ENCODE measurements at regions not wholly inside any gene's neighbourhood (a gene's known extent, or its start where the extent isn't known, plus 50 kb on each side); places are given as distances from the start of the nearest gene placed in this dataset.

DNA sequence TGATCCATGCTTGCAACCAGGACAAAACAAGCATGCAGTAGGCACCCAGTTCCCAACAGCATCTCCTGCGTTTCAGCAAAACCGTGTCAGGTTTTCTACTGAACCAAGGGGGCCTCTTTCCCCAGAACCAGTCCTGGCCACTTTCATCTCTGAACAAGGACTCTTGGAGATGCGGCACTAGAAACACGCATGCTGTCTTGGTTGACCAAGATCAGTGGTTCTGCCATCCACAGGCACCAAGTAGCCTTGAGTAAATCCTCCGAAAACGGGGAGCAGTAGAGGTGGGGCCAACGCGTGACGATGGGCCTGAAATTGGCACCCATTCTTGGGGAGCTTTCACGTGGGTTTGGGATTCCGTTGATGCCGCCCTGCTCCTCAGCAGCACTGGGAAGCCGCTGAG, 62.5 kb upstream of the AJAP1 start:
- Histone ChIP-seq H3K27ac (ENCODE audit: low read depth, low read length) (no peak overlapping the region), H3K9me3 (ENCODE audit: control insufficient read depth, insufficient read depth, low read depth, low read length) (no peaks in the 10 kb centered on the region), H3K36me3 (ENCODE audit: control insufficient read depth, insufficient read depth, low read length) (no peaks in the 10 kb centered on the region), H3K4me3 (ENCODE audit: low read depth, low read length) (no peak overlapping the region), H3K9ac (ENCODE audit: low read length) (no peak overlapping the region), H3K27me3 (ENCODE audit: control insufficient read depth, insufficient read depth, low read length) (no peaks in the 10 kb centered on the region), H3K4me1 (ENCODE audit: control insufficient read depth, insufficient read depth, low read length) (no peaks in the 10 kb centered on the region)

DNA sequence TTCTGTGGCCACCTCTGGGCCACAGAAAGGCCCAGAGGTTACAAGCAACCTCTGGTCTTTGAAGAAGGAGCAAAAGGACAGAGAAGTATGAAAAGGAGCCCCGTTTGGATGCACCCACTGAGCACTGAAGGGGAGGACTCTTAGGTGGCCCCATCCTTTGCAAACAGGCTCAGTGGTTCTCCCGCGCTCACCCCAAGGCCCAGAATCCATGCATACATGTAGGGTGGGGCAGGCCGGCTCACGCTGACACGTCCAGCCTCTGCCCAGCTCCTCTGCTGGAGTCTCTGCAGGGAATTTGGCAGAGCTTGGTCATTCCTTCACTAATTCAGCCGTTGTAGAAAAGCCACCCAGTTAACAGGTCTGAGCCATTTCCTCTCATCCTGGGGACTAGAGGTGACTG, 61.3 kb upstream of the AJAP1 start:
- Histone ChIP-seq H3K36me3 (ENCODE audit: control insufficient read depth, insufficient read depth, low read length) (no peaks in the 10 kb centered on the region), H3K4me3 (ENCODE audit: low read depth, low read length) (no peak overlapping the region), H3K27ac (ENCODE audit: low read depth, low read length) (no peak overlapping the region), H3K27me3 (ENCODE audit: control insufficient read depth, insufficient read depth, low read length) (no peaks in the 10 kb centered on the region), H3K9me3 (ENCODE audit: control insufficient read depth, insufficient read depth, low read depth, low read length) (no peaks in the 10 kb centered on the region), H3K4me1 (ENCODE audit: control insufficient read depth, insufficient read depth, low read length) (no peaks in the 10 kb centered on the region), H3K9ac (ENCODE audit: low read length) (no peak overlapping the region)

- H3K9ac ChIP-seq (ENCODE audit: low read length): no peak overlapping the region
- no peaks in the 10 kb centered on the region for H3K4me1 ChIP-seq (ENCODE audit: control insufficient read depth, insufficient read depth, low read length)
- H3K36me3 ChIP-seq (ENCODE audit: control insufficient read depth, insufficient read depth, low read length): no peaks in the 10 kb centered on the region
- no peaks in the 10 kb centered on the region for H3K27me3 ChIP-seq (ENCODE audit: control insufficient read depth, insufficient read depth, low read length)
- H3K27ac ChIP-seq (ENCODE audit: low read depth, low read length): no peak overlapping the region
- H3K9me3 ChIP-seq (ENCODE audit: control insufficient read depth, insufficient read depth, low read depth, low read length): peaks cover 2% of the 10 kb centered on the region; the same call in 1 of the 2 replicates
- no peak overlapping the region for H3K4me3 ChIP-seq (ENCODE audit: low read depth, low read length)
Observed at GRCh38 chr1:4594286-4594991, 60.0 kb upstream of the AJAP1 start.

DNA sequence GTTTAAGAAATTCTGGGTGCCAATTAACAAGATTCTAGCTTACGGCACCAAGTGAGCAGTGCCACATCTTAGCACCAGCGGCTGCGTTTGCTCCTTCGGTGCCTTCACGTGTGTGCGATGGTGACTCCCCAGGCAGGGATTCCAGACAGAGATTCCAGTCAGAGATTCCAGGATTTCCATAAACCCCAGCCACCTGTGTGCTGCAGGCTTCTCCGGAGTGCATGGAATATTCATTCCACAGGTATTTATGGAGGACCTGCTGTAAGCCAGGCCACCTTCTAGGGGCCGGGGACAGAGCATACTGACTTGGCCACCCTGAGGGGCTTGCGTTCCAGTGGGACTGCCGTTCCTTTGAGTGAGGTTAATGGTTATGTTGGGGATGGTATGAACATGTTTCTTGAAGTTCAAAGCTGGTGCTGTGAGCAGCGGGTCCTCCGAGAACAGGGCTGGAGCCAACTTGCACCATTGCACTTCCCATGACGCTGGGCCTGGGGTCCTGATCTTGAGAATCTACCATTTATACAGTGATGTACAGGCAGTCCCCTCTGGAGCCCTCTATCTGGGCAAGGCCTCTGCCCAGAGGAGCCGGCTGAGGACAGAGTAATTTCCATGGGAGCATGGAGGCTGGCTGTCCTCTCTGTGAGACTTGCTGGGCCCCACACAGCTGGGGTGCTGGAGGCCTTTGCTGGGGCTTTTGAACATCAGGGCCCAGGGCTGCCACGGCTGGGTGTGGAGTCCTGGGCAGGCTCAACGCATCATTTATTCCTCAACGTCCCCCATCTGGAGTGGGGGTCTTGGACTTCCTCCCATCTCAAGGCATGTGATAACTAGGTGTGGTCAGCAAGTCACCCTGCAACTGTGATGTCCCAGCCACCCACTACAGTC, 58.8 kb upstream of the AJAP1 start:
- no peaks in the 10 kb centered on the region for H3K36me3 ChIP-seq (ENCODE audit: control insufficient read depth, insufficient read depth, low read length)
- H3K9ac ChIP-seq (ENCODE audit: low read length): no peak overlapping the region
- H3K4me1 ChIP-seq (ENCODE audit: control insufficient read depth, insufficient read depth, low read length): no peaks in the 10 kb centered on the region
- no peak overlapping the region for H3K27ac ChIP-seq (ENCODE audit: low read depth, low read length)
- no peaks in the 10 kb centered on the region for H3K27me3 ChIP-seq (ENCODE audit: control insufficient read depth, insufficient read depth, low read length)
- peaks cover 2% of the 10 kb centered on the region; the same call in 1 of the 2 replicates for H3K9me3 ChIP-seq (ENCODE audit: control insufficient read depth, insufficient read depth, low read depth, low read length)
- no peak overlapping the region for H3K4me3 ChIP-seq (ENCODE audit: low read depth, low read length)

DNA sequence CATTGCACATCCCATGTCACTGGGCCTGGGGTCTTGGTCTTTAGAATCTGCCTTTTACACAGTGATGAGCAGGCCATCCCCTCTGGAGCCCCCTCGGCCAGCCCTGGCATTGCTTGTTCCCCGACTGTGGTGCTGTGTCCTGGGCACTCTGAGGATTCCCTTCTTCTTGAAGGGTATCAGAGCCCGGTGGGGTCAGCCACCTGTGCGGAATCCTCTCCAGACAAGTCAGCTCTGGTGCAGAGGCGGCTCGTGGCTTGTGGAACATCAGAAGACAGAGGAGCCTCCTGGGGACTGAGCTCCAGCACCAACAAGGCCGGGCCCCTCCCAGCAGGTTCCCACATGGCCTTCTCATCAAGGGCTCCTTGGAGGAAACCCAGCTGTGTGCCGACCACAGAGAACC, 57.9 kb upstream of the AJAP1 start:
- Histone ChIP-seq H3K4me3 (ENCODE audit: low read depth, low read length) (no peak overlapping the region), H3K27me3 (ENCODE audit: control insufficient read depth, insufficient read depth, low read length) (no peaks in the 10 kb centered on the region), H3K27ac (ENCODE audit: low read depth, low read length) (no peak overlapping the region), H3K9me3 (ENCODE audit: control insufficient read depth, insufficient read depth, low read depth, low read length) (peaks cover 2% of the 10 kb centered on the region; the same call in 1 of the 2 replicates), H3K36me3 (ENCODE audit: control insufficient read depth, insufficient read depth, low read length) (no peaks in the 10 kb centered on the region), H3K4me1 (ENCODE audit: control insufficient read depth, insufficient read depth, low read length) (no peaks in the 10 kb centered on the region), H3K9ac (ENCODE audit: low read length) (no peak overlapping the region)

- H3K36me3 ChIP-seq (ENCODE audit: control insufficient read depth, insufficient read depth, low read length): no peaks in the 10 kb centered on the region
- no peaks in the 10 kb centered on the region for H3K27me3 ChIP-seq (ENCODE audit: control insufficient read depth, insufficient read depth, low read length)
- no peak overlapping the region for H3K27ac ChIP-seq (ENCODE audit: low read depth, low read length)
- peaks cover 2% of the 10 kb centered on the region; the same call in 1 of the 2 replicates for H3K9me3 ChIP-seq (ENCODE audit: control insufficient read depth, insufficient read depth, low read depth, low read length)
- H3K4me3 ChIP-seq (ENCODE audit: low read depth, low read length): no peak overlapping the region
- no peak overlapping the region for H3K9ac ChIP-seq (ENCODE audit: low read length)
- no peaks in the 10 kb centered on the region for H3K4me1 ChIP-seq (ENCODE audit: control insufficient read depth, insufficient read depth, low read length)
Observed at GRCh38 chr1:4597020-4597419, 57.4 kb upstream of the AJAP1 start.

DNA sequence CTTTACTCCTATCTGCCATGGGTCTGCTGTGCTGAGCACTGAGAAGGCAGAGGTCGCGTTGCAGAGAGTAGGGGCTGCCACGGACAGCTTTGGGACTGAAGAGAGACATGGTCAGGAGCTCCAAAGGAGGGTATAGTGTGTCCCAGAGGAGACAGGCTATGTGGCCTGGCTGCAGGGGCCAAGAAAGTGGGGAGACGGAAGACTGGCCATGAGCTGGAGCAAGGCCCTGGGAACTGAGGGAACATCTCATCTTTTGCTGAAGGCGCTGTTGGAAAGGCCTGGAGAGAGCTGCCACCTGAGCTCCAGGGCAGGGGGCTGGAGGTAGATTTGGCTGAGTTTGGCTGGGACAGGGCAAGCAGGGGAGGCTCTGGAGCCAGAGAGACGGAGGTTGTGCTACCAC, 55.8 kb upstream of the AJAP1 start:
- Histone ChIP-seq H3K27me3 (ENCODE audit: control insufficient read depth, insufficient read depth, low read length) (no peaks in the 10 kb centered on the region), H3K4me3 (ENCODE audit: low read depth, low read length) (no peak overlapping the region), H3K9me3 (ENCODE audit: control insufficient read depth, insufficient read depth, low read depth, low read length) (peaks cover 2% of the 10 kb centered on the region; the same call in 1 of the 2 replicates), H3K4me1 (ENCODE audit: control insufficient read depth, insufficient read depth, low read length) (peaks cover 3% of the 10 kb centered on the region; the same call in 1 of the 2 replicates), H3K9ac (ENCODE audit: low read length) (no peak overlapping the region), H3K36me3 (ENCODE audit: control insufficient read depth, insufficient read depth, low read length) (no peaks in the 10 kb centered on the region), H3K27ac (ENCODE audit: low read depth, low read length) (no peak overlapping the region)

DNA sequence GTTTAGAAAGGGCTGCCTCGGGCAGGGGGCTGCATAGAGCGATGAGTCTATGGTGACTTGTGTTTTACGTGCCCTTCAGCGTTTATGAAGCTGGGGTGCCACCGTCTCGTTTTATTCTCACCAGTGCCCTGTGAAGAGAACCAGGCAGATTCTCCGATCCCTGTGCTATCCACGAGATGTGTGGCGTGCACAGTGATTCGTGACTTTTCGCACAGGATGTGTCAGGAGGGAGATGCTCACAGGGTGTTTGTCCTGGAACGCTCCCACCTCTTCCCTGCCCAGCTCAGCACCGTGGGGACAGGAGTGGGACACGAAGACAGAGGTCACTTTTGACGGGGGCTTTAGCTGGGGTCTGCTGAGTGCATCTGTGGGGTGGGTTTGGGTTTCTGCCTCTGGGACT, 54.9 kb upstream of the AJAP1 start:
- Histone ChIP-seq H3K27ac (ENCODE audit: low read depth, low read length) (no peak overlapping the region), H3K36me3 (ENCODE audit: control insufficient read depth, insufficient read depth, low read length) (no peaks in the 10 kb centered on the region), H3K27me3 (ENCODE audit: control insufficient read depth, insufficient read depth, low read length) (0 out of 2 replicates have a peak, but pooled peaks cover 3% of the 10 kb centered on the region), H3K4me3 (ENCODE audit: low read depth, low read length) (no peak overlapping the region), H3K4me1 (ENCODE audit: control insufficient read depth, insufficient read depth, low read length) (peaks cover 4% of the 10 kb centered on the region; the same call in 1 of the 2 replicates), H3K9ac (ENCODE audit: low read length) (no peak overlapping the region), H3K9me3 (ENCODE audit: control insufficient read depth, insufficient read depth, low read depth, low read length) (peaks cover 2% of the 10 kb centered on the region; the same call in 1 of the 2 replicates)

DNA sequence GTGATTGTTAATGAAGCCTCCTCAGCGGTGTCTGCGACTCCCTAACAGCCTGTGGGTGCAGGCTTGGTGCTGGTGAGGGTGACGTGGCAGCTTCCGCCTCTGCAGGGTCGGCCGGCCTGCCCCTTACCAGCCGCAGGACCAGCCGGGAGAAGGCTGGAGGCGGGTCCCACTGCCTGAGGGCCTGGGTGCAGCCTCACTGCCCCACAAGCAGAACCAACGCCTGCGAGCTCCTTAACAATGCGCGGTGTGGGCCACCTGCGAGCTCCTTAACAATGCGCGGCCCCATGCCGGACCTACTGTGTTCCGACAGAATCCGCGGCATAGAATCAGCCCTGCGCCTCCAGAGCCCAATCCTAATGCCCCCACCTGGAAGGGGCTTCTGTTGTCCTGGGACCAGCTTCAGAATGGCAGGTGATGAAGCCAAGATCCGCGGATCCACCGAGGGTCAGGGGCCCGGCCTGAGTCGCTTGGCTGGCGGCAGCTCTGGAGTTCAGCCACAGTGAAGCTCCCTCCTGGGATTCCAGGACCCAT, 54.4 kb upstream of the AJAP1 start:
- H3K36me3 ChIP-seq (ENCODE audit: control insufficient read depth, insufficient read depth, low read length): no peaks in the 10 kb centered on the region

DNA sequence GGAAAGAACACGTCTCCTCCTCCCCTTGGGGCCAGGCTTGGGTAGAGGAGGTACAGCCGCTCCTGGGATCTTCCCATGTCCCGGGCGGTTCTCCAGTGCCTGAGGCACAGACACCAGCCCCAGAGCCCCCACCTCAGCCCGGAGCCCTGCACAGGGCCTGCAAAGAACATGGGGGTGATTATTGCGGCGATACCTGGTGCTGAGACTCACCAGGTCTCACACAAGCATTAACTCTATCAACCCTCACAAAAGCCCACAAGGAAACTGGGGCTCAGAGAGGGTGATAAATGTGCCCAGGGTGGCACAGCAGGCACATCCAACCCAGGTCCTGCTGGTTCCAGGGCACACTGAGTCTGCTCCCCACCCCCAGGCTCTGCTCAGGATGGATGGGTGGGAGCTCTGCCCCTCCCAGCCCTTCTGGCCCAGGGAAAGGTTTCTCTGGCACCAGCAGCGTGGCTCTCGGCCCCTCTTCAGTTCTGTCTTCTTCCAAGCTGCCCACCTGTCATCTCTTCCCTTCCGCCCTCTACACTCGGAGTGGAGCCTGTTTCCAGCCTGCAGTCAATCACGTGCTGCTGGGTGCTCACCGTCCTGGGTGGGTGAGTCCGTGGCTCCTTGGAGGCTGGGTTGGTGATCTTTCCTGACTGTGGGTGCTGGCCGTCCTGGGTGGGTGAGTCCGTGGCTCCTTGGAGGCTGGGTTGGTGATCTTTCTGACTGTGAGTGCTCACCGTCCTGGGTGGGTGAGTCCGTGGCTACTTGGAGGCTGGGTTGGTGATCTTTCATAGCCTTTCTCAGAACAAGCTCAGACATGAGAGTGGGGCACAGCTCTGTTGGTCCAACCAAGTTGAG, 53.6 kb upstream of the AJAP1 start:
- H3K27me3 ChIP-seq (ENCODE audit: control insufficient read depth, insufficient read depth, low read length): 0 out of 2 replicates have a peak, but pooled peaks cover 3% of the 10 kb centered on the region
- no peaks in the 10 kb centered on the region for H3K36me3 ChIP-seq (ENCODE audit: control insufficient read depth, insufficient read depth, low read length)
- peaks cover 4% of the 10 kb centered on the region; the same call in 1 of the 2 replicates for H3K4me1 ChIP-seq (ENCODE audit: control insufficient read depth, insufficient read depth, low read length)
- peaks cover 2% of the 10 kb centered on the region; the same call in 1 of the 2 replicates for H3K9me3 ChIP-seq (ENCODE audit: control insufficient read depth, insufficient read depth, low read depth, low read length)
- H3K27ac ChIP-seq (ENCODE audit: low read depth, low read length): no peak overlapping the region
- no peak overlapping the region for H3K9ac ChIP-seq (ENCODE audit: low read length)
- H3K4me3 ChIP-seq (ENCODE audit: low read depth, low read length): no peak overlapping the region

More for the DNA sequence above, 54.4 kb upstream of the AJAP1 start:
- Histone ChIP-seq H3K27me3 (ENCODE audit: control insufficient read depth, insufficient read depth, low read length) (0 out of 2 replicates have a peak, but pooled peaks cover 3% of the 10 kb centered on the region), H3K9ac (ENCODE audit: low read length) (no peak overlapping the region), H3K4me1 (ENCODE audit: control insufficient read depth, insufficient read depth, low read length) (peaks cover 4% of the 10 kb centered on the region; the same call in 1 of the 2 replicates), H3K4me3 (ENCODE audit: low read depth, low read length) (no peak overlapping the region), H3K9me3 (ENCODE audit: control insufficient read depth, insufficient read depth, low read depth, low read length) (peaks cover 2% of the 10 kb centered on the region; the same call in 1 of the 2 replicates), H3K27ac (ENCODE audit: low read depth, low read length) (no peak overlapping the region)

Measured in HUES6 (cell line).